H4 (cell line): ENCODE measurements at regions not wholly inside any gene's neighbourhood (a gene's known extent, or its start where the extent isn't known, plus 50 kb on each side); places are given as distances from the start of the nearest gene placed in this dataset.

ENCODE experiments used
- DNase-seq: peaks from one replicate; pipeline ENCODE4 v3.0.0-alpha.2; 2015; ENCODE audit warnings: low spot score

DNA sequence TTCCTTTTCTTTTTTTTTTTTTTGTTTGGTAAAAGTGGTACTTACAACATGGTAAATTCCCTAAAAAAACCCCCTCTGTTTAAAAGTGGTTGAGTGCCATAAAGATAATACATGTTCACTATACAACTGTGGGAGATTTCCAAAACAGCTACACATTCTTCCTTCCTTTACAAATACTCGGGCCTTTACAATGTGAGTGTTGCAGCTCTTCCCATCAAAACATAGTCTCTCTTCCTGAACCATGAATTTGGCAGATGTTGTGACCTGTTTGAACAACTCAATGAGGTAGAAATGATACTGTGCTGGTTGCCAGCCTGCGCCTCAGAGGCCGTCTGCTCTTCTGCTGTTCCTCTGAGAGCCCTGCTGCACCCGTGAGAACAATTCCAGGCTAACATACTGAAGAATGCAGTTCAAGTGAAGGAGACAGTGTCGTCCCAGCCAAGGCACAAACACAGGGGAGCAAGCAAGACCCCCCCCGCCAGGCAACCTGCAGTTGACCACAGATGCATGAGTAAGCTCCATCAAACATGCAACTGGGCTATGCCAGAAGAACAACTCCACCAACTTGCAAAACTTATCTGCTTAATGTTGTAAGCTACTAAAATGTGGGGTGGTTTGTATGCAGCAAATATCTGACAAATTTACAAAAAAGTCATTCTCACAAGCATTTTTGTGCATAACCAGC, 645.0 kb downstream of the PCDH7 start:
- DNase-seq: no peak

GRCh38 chr4:31366041-31366440, 645.9 kb downstream of the PCDH7 start:
- no peak for DNase-seq

GRCh38 chr4:31370866-31371465, 650.8 kb downstream of the PCDH7 start:
- peak; percentile 79 for DNase-seq

GRCh38 chr4:31374256-31374960, 654.2 kb downstream of the PCDH7 start:
- DNase-seq: no peak

GRCh38 chr4:31375936-31376335, 655.8 kb downstream of the PCDH7 start:
- DNase-seq: no peak

- no peak for DNase-seq
Measured at GRCh38 chr4:31379364-31379763, 659.2 kb downstream of the PCDH7 start.

DNA sequence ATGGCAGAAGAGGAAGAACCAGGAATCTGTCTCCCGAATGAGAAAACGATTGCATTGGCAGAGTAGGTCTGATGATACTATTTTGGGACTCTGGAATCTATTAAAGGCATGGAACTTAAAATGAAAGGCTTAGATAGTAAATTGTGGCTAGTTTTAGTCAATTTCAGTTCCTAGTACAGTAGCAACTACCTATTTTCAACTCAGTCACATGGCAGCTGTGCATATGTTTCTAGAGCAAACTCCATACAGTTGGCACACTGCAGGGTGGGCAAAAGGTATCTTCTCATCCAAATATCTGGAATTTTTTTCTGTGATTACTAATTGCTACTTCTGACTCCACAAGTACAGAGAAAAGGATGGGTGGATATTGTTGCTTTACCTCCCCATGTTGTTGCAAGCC, 663.6 kb downstream of the PCDH7 start:
- no peak for DNase-seq

DNA sequence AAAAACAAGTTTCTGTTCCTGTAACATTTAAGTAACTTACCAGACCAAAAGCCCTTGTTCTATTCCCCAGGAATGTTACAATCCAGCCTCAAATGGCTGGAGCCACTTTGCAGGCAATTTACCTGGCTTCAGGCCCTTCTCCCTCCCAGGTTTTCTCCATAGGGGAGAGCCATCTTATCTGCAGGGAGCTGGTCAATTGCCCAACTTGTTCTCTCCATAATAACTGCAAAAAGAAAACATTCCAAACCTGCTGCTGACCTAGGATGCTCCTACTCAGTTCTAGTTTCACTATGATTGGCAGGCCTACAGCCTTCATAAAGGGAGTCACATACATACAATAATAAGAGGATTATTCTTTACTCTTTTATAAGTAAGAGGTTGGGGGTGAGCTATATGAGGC, 670.7 kb downstream of the PCDH7 start:
- no peak for DNase-seq

DNA sequence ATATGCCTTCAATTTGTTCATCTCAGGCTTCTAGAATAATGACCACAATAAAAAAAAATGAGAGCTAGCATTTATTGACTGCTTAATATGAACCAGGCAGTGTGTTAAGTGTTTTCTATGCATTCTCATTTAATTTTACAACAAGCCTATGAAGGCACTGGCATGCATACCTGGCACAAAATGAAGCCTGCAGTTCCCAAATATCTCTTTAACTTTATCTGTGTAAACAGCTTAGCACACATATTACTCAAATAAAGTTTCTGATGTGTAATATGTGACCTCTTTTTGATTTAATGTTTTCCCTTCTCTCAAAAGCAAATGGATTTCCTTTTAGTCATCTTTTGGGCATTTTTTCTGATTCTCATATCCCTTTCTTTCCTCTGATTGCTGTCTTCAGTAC, 671.8 kb downstream of the PCDH7 start:
- no peak for DNase-seq

GRCh38 chr4:31392923-31393322, 672.8 kb downstream of the PCDH7 start:
- DNase-seq: no peak

GRCh38 chr4:31408121-31408520, 688.0 kb downstream of the PCDH7 start:
- no peak for DNase-seq

- peak; percentile 87 for DNase-seq
Measured at GRCh38 chr4:31411565-31411964, 691.4 kb downstream of the PCDH7 start.

DNA sequence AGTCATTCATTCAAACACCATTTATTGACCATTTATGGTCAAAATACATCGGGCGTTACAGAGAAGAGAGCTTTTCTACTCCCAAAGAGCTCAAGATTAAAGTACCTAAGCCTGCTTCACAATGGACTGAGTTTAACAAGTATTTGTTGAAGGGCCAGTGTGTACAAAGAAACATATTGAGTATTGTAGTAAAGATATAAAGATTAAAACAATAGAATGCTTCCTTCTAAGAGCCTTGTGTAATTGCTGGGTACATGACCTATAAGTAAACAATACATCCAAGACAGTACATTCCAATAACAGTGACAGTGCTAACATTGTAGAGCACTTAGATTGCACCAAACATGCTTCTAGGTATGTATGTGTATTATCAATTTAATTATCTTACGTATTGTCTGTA, 695.5 kb downstream of the PCDH7 start:
- DNase-seq: no peak

DNA sequence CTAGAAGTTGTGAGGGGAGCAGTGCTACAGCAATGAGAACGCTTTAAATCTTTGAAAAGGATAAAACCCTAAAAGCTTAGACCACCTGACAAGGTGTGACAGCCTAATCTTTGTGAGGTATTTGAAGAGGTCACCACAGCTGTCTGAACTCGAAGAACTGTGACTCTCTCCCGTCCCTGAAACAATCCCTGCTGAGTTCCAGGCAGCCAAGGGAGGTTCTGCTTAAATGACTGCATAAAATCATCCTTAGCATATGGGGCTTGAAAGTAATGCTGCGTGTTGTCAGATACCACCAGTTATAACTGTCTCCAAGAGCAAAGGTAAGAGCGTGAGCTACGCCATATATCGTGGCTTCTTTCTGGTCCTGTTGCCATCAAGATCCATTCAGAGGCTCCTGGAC, 696.3 kb downstream of the PCDH7 start:
- DNase-seq: no peak

GRCh38 chr4:31417040-31417439, 696.9 kb downstream of the PCDH7 start:
- no peak for DNase-seq

GRCh38 chr4:31422006-31422405, 701.8 kb downstream of the PCDH7 start:
- DNase-seq: no peak

DNA sequence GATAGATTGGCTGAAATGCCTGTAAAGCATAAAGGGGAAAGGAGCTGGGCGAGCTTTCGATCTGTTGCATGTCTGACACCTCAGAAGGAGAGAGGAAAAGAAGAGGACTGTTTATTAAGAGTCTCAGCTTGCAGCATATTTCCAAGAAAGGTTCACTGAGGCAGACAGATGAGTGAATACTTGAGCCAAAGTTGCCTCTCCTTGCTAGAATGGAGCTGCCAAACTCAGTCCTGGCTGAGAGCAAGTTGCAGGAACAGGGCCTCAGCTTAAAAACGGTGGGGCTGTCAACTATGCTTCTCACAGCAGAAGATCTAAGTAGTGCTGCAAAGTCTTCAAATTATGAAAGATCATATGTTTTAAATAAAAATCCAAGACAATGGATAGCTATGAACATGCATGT, 707.5 kb downstream of the PCDH7 start:
- no peak for DNase-seq

DNA sequence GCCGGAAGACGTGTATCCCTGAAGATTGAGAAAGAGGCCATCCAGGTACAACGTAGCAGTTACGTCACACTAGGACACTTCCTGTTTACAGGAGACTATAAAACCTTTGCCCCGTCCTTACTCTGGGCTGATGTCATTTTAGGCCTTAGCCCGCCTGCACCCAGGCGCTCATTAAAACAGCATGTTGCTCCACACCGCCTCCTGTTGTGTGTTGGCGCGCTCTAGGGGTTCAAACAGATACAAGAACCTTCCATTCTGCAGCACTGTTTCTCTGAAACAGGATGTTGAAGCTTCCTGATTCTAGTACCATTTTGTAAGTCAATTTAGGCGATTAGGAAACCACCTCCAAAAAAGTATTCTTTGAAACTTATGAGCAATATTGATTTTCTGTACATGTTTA, 722.1 kb downstream of the PCDH7 start:
- DNase-seq: no peak

GRCh38 chr4:31445526-31445925, 725.4 kb downstream of the PCDH7 start:
- no peak for DNase-seq

DNA sequence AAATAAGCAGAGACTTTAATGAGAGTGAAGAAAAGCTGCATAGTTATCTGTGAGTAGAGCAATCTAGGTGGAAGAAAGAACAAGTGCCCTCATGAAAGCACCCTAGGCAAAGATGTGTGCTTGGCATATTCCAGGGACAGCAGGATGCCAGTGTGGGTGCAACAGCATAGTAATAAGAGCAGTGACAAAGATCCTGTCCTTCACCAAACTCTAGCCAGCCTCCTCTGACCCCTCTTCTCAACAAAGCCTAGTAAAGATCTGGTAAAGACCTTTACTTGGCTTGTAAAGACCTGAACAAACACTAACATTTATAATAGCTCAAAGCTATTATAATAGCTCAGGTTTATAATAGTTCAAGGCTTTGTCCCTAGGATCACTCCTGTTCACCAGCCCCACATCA, 735.4 kb downstream of the PCDH7 start:
- DNase-seq: no peak

DNA sequence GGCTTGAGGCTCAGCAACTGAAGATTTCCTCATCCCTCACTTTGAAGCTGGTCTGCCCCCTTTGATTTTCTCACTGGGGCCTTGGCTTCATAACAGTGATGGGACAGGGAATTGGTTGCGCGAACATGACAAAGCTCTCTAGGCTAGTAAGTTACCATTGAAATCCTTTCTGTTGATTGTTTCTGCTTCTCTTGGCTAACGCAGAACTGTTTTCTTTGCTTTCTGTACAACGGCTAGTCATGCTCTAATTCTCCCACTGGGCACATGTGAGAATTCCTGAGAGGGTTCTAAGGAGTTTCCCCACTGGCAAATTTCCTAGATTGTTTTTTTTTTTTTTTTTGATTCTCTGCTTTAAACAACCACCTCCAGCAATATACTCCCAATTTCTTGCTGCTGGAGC, 738.6 kb downstream of the PCDH7 start:
- DNase-seq: no peak

- peak; percentile 44 for DNase-seq
Measured at GRCh38 chr4:31461421-31461820, 741.3 kb downstream of the PCDH7 start.

DNA sequence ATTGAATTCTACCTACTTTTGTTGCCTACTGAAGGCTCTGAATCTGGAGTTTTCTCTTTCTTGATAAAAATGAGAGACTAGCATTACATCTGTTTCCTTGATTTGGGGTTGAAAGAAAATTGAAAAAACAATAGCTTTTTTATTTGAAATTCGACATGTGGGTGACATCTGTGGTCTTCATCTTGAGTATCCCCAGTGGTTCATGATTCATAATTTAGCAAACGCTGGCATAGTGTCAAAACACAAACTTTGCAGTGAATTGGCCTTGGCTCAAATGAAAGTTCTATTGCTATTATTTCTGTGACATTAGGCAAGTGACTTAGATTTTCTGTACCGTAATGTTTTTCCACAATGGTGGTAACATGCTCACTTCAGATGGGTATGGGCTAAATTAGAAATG, 747.6 kb downstream of the PCDH7 start:
- no peak for DNase-seq
